Heart left ventricle (tissue), 16 donors: ENCODE measurements at regions not wholly inside any gene's neighbourhood (a gene's known extent, or its start where the extent isn't known, plus 50 kb on each side); places are given as distances from the start of the nearest gene placed in this dataset.
A peak's percentile ranks its signal among the peaks of the same experiment; 100 is the strongest.
"Not testable (repeated sequence)": the region's sequence is repeated elsewhere in the genome, so short reads cannot be mapped to it uniquely, and the experiment has no call there.

Source experiments
- ATAC-seq, 4 donors: fragments of 200-7000 bp; cut with Tn5 transposase; one replicate each; pipeline ENCODE4 v1.9.1; 2020 to 2022; ENCODE audit warnings: moderate library complexity in 4 of 4, mild to moderate bottlenecking in 3 of 4, moderate number of reproducible peaks in 1 of 4
- DNase-seq, 5 donors: peaks; one replicate each; pipeline ENCODE4 v3.0.0-alpha.2; 2020
- H3K27ac ChIP-seq, 12 donors: fragments of 200-600 bp; sonication (generic) in 4 of 12; one replicate each; pipeline versions ENCODE4 v1.5.0 to v1.8.0; 2016 to 2022; ENCODE audit warnings: mild to moderate bottlenecking in 2 of 12
- H3K27me3 ChIP-seq, 9 donors: fragments of 200-600 bp; sonication (generic) in 2 of 9; one replicate each; pipeline versions ENCODE4 v1.5.1 to v1.8.0; 2016 to 2022; ENCODE audit warnings: mild to moderate bottlenecking in 3 of 9
- H3K36me3 ChIP-seq, 9 donors: fragments of 200-600 bp; sonication (generic) in 2 of 9; one replicate each; pipeline versions ENCODE4 v1.5.0 to v1.8.0; 2018 to 2022; ENCODE audit warnings: mild to moderate bottlenecking in 2 of 9
- H3K4me1 ChIP-seq, 12 donors: fragments of 200-600 bp; sonication (generic) in 4 of 12; one replicate each; pipeline versions ENCODE4 v1.5.0 to v1.8.0; 2016 to 2022; ENCODE audit warnings: mild to moderate bottlenecking in 3 of 12
- H3K4me3 ChIP-seq, 12 donors: fragments of 200-600 bp; sonication (generic) in 4 of 12; one replicate each; pipeline versions ENCODE4 v1.5.0 to v1.8.0; 2017 to 2022; ENCODE audit warnings: mild to moderate bottlenecking in 9 of 12, moderate library complexity in 4 of 12
- H3K9me3 ChIP-seq, 12 donors: fragments of 200-600 bp; sonication (generic) in 4 of 12; one replicate each; pipeline versions ENCODE4 v1.5.0 to v1.8.0; 2016 to 2022; ENCODE audit warnings: mild to moderate bottlenecking in 1 of 12
- POLR2A ChIP-seq, 2 donors: fragments of 450-650 bp; IDR thresholded peaks; one replicate each; pipeline ENCODE4 v1.6.1; 2017; ENCODE audit warnings: antibody characterized with exemption in 2 of 2, mild to moderate bottlenecking in 2 of 2, moderate library complexity in 2 of 2
- WGBS, 4 donors: extraction: QIAGEN DNeasy Blood & Tissue Kit in 2 of 4; methylation state at CpG; one replicate each; pipeline versions ENCODE4 v1.1.5 to v1.1.7; 2013 to 2018; 5-methylcytosine and 5-hydroxymethylcytosine counted together
- intact Hi-C, 10 donors: fragments of 100-400 bp; cut with DNase I; formaldehyde crosslinking; loops; one replicate each; pipeline versions ENCODE4 v1.11.1 to v1.14.2; 2022
- TF ChIP-seq, protein P1 (sequence below), 12 donors: fragments of 200-600 bp; sonication (generic) in 4 of 12; IDR thresholded peaks; one replicate each; pipeline versions ENCODE4 v1.5.0 to v1.8.0; 2018 to 2022; ENCODE audit warnings: antibody characterized with exemption in 12 of 12, mild to moderate bottlenecking in 5 of 12
- donor health status: ischemic (EF 13 %, LVEDD 7.1; RV severe dilation, severe dysfunction).
- donor health status: healthy with polysubstance abuse.
- donor health status: DM: no; HTN: yes; CAD: no.
- donor health status: DM: no; HTN: no; CAD: no.
- donor health status: ischemic (EF 25% LVEDD 6.9; RV normal size, moderate dysfunction).
- donor health status: ischemic (EF 25% LVEDD 5.7; RV mildly dilated, moderate dysfunction).
- donor health status: healthy.
- donor health status: DM: yes; HTN: yes; CAD: no.
- donor health status: ischemic (EF 35%, LVEDD 5.7; RV mildly dilated, moderate dysfunction).
- donor health status: nonischemic (EF 11% LVEDD 7.7; RV severe dilation, severe dysfunction).
- donor health status: DM: yes; HTN: yes; CAD: no.
- donor health status: PGD.
- donor health status: ischemic (EF 29% LVEDD 5.4; RV normal size, mild dysfunction).
- donor health status: nonischemic (EF 23%, LVEDD 6.1; RV moderate dilation, normal function).

DNA sequence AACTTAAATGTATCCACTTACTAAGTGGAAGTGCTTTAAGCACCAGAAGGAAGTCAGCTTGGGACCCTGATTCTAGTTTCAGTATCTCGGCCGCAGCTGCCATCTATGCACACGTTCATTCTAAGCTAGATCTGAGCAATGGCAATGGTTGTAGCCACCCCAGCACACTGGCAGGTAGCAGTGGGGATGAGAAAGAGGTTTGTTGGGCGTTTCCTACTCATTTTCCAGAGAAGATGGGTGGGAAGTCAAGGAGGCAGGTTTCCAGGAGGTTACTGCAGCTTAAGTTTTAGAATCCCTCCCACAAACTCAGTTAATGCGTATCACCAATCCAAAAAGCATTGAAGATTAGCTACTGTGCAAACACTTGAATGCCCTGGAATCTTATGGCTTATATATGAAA is 114.2 kb upstream of the TSC22D1 start:
- ATAC-seq: no peak
- peaks cover 0 to 38% (median 12%) of the 10 kb centered on the region in 12 donors for H3K4me1 ChIP-seq
- intact Hi-C loops: loop anchor here in 1 of 10 donors (5.0 kb wide), 1 partner anchor 113 kb away; the partner anchor contains the start of gene TSC22D1

GRCh38 chr13:44688652-44689051 is 112.5 kb upstream of the TSC22D1 start:
- H3K4me3 ChIP-seq: no peak overlapping the region
- no peak for DNase-seq
- peaks cover 0 to 5% (median 0%) of the 10 kb centered on the region in 12 donors for H3K9me3 ChIP-seq
- H3K27ac ChIP-seq: no peak overlapping the region
- H3K36me3 ChIP-seq: no peaks in the 10 kb centered on the region
- intact Hi-C loops: no loop called here
- H3K4me1 ChIP-seq: peaks cover 0 to 28% (median 6%) of the 10 kb centered on the region in 12 donors
- ATAC-seq: peak in 3 of 4 donors; percentile 52 to 73 (median 53)
- H3K27me3 ChIP-seq: no peaks in the 10 kb centered on the region
- no peak for TF ChIP-seq POLR2A (IDR thresholded peaks at IDR 0.05)
- TF ChIP-seq, protein P1, sequence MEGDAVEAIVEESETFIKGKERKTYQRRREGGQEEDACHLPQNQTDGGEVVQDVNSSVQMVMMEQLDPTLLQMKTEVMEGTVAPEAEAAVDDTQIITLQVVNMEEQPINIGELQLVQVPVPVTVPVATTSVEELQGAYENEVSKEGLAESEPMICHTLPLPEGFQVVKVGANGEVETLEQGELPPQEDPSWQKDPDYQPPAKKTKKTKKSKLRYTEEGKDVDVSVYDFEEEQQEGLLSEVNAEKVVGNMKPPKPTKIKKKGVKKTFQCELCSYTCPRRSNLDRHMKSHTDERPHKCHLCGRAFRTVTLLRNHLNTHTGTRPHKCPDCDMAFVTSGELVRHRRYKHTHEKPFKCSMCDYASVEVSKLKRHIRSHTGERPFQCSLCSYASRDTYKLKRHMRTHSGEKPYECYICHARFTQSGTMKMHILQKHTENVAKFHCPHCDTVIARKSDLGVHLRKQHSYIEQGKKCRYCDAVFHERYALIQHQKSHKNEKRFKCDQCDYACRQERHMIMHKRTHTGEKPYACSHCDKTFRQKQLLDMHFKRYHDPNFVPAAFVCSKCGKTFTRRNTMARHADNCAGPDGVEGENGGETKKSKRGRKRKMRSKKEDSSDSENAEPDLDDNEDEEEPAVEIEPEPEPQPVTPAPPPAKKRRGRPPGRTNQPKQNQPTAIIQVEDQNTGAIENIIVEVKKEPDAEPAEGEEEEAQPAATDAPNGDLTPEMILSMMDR (IDR thresholded peaks at IDR 0.05): no peak

More for the DNA sequence above, 114.2 kb upstream of the TSC22D1 start:
- TF ChIP-seq, protein P1 (IDR thresholded peaks at IDR 0.05): no peak
- no peak for TF ChIP-seq POLR2A (IDR thresholded peaks at IDR 0.05)
- H3K27me3 ChIP-seq: no peaks in the 10 kb centered on the region
- H3K4me3 ChIP-seq: no peak overlapping the region
- WGBS, 4 donors: 87 to 95% (median 94%) methylated on average over 5 of the region's 5 CpGs
- H3K9me3 ChIP-seq: peaks cover 0 to 5% (median 0%) of the 10 kb centered on the region in 12 donors
- no peak for DNase-seq
- H3K36me3 ChIP-seq: no peaks in the 10 kb centered on the region
- H3K27ac ChIP-seq: no peak overlapping the region

DNA sequence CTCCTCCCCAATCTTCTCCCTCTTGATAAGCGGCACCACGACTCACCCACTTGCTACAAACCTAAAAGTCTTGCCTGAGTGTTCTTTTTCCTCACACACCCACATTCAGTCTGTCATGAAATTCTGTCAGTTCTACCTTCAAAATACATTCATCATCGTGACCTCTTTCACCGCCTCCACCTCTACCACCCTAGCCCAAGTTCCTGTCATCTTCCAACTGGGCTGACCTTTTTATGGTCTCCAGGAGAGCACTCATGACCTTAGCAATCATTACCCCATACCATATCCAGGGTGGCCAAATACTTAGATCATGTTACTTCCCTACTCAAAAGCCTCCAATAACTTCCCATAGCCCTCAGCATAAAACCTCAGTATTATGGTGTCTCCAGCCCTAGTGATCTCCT is 110.4 kb upstream of the TSC22D1 start:
- no peak for ATAC-seq
- intact Hi-C loops: no loop called here
- Histone ChIP-seq H3K27ac (no peak overlapping the region), H3K9me3 (peaks cover 0 to 5% (median 0%) of the 10 kb centered on the region in 12 donors), H3K4me1 (peaks cover 0 to 18% (median 5%) of the 10 kb centered on the region in 12 donors), H3K36me3 (no peaks in the 10 kb centered on the region), H3K27me3 (no peaks in the 10 kb centered on the region), H3K4me3 (no peak overlapping the region)
- DNase-seq: no peak
- TF ChIP-seq, protein P1 (IDR thresholded peaks at IDR 0.05): no peak
- TF ChIP-seq POLR2A (IDR thresholded peaks at IDR 0.05): no peak
- WGBS, 4 donors: 93 to 96% (median 94%) methylated on average over 4 of the region's 4 CpGs

- DNase-seq: no peak
- Histone ChIP-seq H3K4me3 (no peak overlapping the region), H3K27ac (no peak overlapping the region), H3K27me3 (no peaks in the 10 kb centered on the region), H3K36me3 (no peaks in the 10 kb centered on the region), H3K9me3 (peaks cover 0 to 5% (median 0%) of the 10 kb centered on the region in 12 donors), H3K4me1 (peaks cover 0 to 20% (median 5%) of the 10 kb centered on the region in 12 donors)
- intact Hi-C loops: no loop called here
- TF ChIP-seq, protein P1 (IDR thresholded peaks at IDR 0.05): no peak
- no peak for TF ChIP-seq POLR2A (IDR thresholded peaks at IDR 0.05)
- peak in 1 of 4 donors; percentile 18 for ATAC-seq
- 50 to 62% (median 57%) methylated on average over 3 of the region's 3 CpGs for WGBS, 4 donors
Observed at GRCh38 chr13:44685641-44686040, 109.5 kb upstream of the TSC22D1 start.

DNA sequence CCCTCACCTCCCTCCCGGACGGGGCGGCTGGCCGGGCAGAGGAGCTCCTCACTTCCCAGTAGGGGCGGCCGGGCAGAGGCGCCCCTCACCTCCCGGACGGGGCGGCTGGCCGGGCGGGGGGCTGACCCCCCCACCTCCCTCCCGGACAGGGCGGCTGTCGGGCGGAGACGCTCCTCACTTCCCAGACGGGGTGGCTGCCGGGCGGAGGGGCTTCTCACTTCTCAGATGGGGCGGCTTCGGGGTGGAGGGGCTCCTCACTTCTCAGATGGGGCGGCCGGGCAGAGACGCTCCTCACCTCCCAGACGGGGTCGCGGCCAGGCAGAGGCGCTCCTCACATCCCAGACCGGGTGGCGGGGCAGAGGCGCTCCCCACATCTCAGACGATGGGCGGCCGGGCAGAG is 106.3 kb upstream of the TSC22D1 start:
- H3K4me3 ChIP-seq, DNase-seq, intact Hi-C loops, H3K36me3 ChIP-seq, H3K27me3 ChIP-seq, H3K27ac ChIP-seq, H3K9me3 ChIP-seq, H3K4me1 ChIP-seq, ATAC-seq: not testable (repeated sequence)
- 98 to 100% (median 98%) methylated on average over 1 to 35 of the region's 35 CpGs; no CpG with 5 or more reads in 1 of the 4 donors for WGBS, 4 donors
